GM21825 (cell line): ENCODE measurements at regions not wholly inside any gene's neighbourhood (a gene's known extent, or its start where the extent isn't known, plus 50 kb on each side); places are given as distances from the start of the nearest gene placed in this dataset.

Source experiments
- ATAC-seq: cut with Tn5 transposase; IDR thresholded peaks from one replicate; pipeline ENCODE4 v1.9.1; 2021; ENCODE audit warnings: mild to moderate bottlenecking, moderate library complexity; ENCODE audit not compliant: unreplicated experiment

GRCh38 chr7:155178096-155178495, 108.0 kb downstream of the HTR5A start:
- ATAC-seq, result no peak

- no peak for ATAC-seq
Observed at GRCh38 chr7:155181768-155182167, 111.6 kb downstream of the HTR5A start.

- no peak for ATAC-seq
Observed at GRCh38 chr7:155182406-155182970, 112.4 kb downstream of the HTR5A start.

- ATAC-seq, result no peak
Observed at GRCh38 chr7:155183655-155184054, 113.5 kb downstream of the HTR5A start.

GRCh38 chr7:155184923-155185322, 112.8 kb upstream of the INSIG1 start:
- no peak for ATAC-seq

- no peak for ATAC-seq
Observed at GRCh38 chr7:155187061-155187785, 110.5 kb upstream of the INSIG1 start.

- ATAC-seq, result no peak
Observed at GRCh38 chr7:155188357-155188756, 109.3 kb upstream of the INSIG1 start.

GRCh38 chr7:155188821-155189581, 108.7 kb upstream of the INSIG1 start:
- ATAC-seq, result no peak

- no peak for ATAC-seq
Observed at GRCh38 chr7:155189590-155189989, 108.1 kb upstream of the INSIG1 start.

GRCh38 chr7:155190688-155191087, 107.0 kb upstream of the INSIG1 start:
- peak; percentile 71 for ATAC-seq

- no peak for ATAC-seq
Observed at GRCh38 chr7:155191137-155191536, 106.5 kb upstream of the INSIG1 start.

- no peak for ATAC-seq
Observed at GRCh38 chr7:155191901-155192478, 105.7 kb upstream of the INSIG1 start.

- no peak for ATAC-seq
Observed at GRCh38 chr7:155192961-155193640, 104.6 kb upstream of the INSIG1 start.

- no peak for ATAC-seq
Observed at GRCh38 chr7:155193716-155194115, 104.0 kb upstream of the INSIG1 start.

GRCh38 chr7:155194382-155195140, 103.1 kb upstream of the INSIG1 start:
- no peak for ATAC-seq

GRCh38 chr7:155195939-155196523, 101.6 kb upstream of the INSIG1 start:
- no peak for ATAC-seq

GRCh38 chr7:155198196-155198892, 99.3 kb upstream of the INSIG1 start:
- no peak for ATAC-seq

GRCh38 chr7:155198901-155199845, 98.5 kb upstream of the INSIG1 start:
- ATAC-seq, result no peak
